Stimulated activated naive CD4-positive, alpha-beta T cell (primary cell): ENCODE measurements at regions not wholly inside any gene's neighbourhood (a gene's known extent, or its start where the extent isn't known, plus 50 kb on each side); places are given as distances from the start of the nearest gene placed in this dataset.

Experiments
- DNase-seq, 6 experiments: peaks; one replicate each; lab custom pipeline; 2025; lab: John Stamatoyannopoulos, UW

DNA sequence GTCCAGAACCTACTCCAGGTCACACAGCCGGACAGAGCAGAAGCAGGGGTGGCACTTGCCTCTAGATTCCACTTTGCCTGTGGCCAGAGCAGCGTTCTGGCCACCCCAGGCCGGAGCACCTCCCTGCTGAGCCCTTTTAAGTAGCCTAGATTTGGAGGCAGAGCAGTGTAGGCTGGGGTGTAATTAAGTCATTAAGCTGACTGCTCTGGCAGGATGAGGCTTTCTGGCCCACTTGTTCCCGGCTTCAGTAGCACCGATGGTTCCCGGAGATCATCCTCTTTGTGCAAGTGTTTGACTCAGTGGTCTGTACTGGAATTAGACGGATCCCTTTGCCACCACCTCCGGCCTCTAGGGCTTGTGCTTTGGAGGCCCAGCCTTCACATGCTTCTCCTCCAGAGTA, 281.9 kb upstream of the ANKRD55 start:
- no peak for DNase-seq

DNA sequence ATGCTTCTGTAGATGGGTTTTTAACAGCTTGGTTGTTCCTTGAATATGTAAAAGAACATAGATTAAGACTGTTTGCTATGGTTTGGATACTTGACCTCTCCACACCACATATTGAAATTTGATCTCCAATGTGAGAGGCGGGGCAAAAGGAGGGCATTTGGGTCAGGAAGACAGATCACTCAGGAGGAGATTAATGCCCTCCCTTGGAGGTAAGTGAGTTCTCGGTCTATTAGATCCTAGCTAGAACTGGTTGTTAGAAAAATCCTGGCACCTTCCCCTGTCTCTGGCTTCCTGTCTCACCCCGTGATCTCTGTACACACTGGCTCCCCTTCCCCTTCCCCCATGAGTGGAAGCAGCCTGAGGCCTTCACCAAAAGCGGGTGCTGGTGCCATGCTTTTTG, 281.1 kb upstream of the ANKRD55 start:
- no peak for DNase-seq

- DNase-seq: no peak
These were observed 280.0 kb upstream of the ANKRD55 start for GRCh38 chr5:56513141-56513540.

- no peak for DNase-seq
These were observed 279.3 kb upstream of the ANKRD55 start for GRCh38 chr5:56512313-56512996.

DNA sequence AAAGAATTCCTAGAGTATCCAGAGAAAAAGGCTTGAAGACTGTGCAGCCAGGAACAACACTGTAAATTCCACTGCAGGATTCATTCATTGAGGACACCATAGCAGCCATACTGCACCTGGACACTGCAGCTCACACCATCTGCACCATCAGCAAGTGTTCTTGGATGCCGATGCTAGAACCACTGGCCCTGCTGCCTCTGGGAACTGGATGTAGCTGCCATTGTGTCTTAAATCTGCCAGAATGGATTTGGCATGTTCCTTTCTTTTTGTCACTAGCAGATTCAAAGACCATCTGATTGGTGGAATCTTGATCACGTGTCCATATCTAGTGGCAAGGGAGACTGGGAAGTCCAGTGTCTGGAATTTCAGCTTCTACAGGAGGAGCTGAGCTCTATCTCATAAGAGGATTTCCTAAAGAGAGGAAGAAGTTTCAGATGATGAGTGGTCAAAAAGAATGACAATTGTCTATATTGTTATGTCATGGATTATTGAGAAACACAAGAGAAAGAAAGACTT, 278.3 kb upstream of the ANKRD55 start:
- no peak for DNase-seq

DNA sequence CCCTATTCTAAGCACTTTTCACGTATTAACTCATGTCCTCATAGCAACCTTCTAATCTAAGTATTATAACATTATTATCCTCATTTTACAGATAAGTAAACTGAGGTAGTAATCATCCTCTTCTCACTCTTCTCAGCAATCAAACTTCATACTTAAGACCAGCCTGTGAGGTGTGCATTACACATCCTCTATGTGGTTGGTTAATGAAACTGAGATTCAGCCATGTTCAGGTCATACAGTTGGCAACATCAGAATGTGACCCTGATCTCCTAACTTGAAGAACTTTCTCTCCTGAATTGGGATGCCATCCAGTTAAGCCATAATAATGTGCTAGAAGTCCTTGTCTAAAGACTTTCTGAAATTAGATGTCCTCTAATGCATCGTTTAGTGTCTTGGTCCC, 275.1 kb upstream of the ANKRD55 start:
- DNase-seq: no peak

GRCh38 chr5:56507351-56507930, 274.3 kb upstream of the ANKRD55 start:
- DNase-seq: no peak

DNA sequence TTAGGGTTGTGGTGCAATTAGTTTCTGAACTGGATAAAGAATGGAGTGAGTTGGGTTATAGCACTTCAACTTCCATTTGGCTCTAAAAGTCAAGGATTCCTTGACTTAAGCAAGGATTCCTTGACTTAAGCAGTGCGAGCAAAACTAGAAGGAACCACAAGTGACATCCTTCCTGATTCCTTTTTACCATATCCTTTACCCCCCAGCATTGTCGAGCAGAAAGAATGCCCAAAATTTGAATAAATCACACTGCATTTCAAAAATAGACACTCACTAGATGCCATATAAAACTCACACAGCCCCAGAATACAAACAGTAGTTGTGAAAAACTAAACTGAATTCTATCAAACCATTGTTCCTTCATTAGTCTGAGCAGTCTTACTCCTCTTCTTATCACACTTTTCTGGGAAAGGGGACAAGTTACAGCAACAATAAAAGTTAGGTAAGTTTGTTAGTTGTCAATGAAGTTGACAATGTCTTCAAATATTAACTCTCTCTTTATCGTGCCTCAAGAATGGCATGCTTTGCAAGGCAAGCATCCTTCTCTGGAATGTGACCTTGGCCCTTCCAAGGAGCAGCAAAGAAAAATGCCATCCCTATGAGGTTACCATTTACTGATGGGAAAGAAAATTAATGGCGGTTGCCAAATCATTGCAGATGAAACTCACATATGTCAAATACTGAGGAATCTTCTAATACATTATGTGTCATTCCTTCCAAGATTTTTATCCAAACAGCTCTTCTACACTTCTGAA, 273.3 kb upstream of the ANKRD55 start:
- DNase-seq: no peak

- DNase-seq: no peak
These were observed 270.8 kb upstream of the ANKRD55 start for GRCh38 chr5:56503929-56504328.

- DNase-seq: no peak
These were observed 268.8 kb upstream of the ANKRD55 start for GRCh38 chr5:56501781-56502557.

- DNase-seq: no peak
These were observed 266.8 kb upstream of the ANKRD55 start for GRCh38 chr5:56499901-56500300.

GRCh38 chr5:56499491-56499890, 266.4 kb upstream of the ANKRD55 start:
- DNase-seq: no peak

DNA sequence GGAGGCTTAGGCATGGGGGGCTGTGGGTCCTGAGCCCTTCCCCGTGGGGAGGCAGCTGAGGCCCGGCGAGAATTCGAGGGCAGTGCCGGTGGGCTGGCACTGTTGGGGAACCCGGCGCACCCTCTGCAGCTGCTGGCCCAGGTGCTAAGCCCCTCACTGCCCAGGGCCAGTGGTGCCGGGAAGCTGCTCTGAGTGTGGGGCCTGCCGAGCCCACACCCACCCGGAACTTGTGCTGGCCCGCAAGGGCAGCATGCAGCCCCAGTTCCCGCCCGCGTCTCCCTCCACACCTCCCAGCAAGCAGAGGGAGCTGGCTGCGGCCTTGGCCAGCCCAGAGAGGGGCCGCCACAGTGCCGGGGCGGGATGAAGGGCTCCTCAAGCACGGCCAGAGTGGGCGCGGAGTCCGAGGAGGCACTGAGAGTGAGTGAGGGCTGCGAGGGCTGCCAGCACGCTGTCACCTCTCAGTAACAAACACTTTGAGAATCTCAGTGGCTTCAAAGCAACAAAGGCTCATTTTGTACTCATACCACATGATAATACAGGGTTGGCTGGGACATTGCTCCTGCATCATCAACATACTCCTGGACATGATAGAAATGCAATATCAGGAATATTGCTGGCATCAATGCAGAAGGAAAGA, 265.7 kb upstream of the ANKRD55 start:
- DNase-seq: no peak

DNA sequence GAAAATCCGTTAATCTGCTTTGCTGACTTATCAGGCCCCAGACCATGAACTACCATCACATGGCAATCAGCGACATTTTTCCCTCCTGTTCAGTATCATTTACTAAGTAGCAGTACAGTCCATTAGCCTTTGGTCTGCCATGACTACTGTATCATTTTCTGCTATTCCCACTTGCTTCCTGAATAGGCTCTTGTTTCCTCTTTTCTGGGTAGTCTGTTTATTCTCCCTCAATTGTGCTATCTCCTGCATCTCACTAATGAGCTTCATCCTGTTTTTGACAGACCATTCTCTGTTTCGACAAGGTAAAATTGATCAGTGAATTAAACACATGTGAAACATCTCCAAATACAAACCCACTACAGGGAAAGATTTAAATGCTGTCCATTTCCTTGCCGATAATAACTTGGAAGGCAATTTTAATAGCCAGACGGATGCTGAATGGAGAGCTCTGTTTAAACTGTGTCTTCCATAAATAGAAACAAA, 263.5 kb upstream of the ANKRD55 start:
- DNase-seq: no peak

DNA sequence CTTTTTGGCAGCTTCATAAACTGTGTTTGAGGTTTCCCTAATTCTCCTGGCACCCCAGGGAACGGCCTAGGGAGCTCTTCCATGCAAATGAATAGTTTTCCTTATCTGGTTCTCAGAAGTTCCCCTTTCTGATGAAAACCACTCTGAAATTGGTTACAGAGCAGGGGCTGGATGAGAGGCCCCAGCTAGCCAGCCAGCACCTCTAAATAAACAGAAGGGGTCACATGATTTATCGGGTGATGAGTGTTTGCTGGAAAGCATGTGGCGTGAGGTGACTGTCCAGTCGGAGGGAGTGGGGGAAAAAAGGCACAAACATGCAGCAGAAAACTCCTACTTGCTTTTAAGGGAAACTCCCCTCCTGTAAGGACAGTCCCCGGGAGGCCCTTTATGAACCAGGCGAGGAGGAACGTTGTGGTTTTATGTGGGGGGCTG, 261.2 kb upstream of the ANKRD55 start:
- no peak for DNase-seq

DNA sequence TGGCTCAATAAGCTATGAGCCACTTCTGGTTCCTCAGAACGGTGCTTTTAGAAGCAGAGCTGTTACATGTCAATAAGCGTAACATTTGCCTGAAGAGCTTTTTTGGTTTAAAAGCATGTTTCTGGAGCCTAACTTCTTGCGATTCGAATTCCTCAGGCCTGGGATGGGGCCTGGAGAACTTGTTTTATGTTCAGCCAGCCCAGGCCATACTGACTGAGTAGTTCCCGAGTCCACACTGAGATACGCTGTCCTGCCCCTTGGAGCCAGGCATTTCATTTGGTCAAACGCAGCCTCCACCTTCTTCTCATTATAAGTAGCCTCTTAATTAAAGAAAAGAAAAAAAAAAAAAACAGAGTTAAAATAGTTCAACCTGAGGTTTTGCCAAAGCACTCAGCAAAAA, 260.6 kb upstream of the ANKRD55 start:
- DNase-seq: no peak

GRCh38 chr5:56493308-56493707, 260.2 kb upstream of the ANKRD55 start:
- no peak for DNase-seq

DNA sequence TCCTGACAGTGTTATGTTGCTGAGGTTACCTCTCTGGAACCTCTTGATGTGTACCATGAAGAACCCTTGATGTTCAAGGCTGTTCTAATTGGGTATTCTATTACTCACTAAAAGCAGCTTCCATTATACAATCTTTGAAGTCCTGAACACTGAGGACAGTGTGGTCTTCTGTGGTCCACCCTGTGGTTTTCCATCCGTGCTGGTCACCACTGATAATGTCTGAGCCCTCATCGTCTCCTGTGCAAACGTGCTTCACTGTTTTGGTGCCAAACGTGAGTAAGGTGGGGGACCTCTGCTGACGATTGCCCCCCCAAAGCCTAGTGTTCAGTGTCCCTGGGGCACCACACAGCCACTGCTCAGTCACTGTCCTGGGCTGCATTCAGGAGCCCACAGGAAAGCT, 259.7 kb upstream of the ANKRD55 start:
- no peak for DNase-seq

DNA sequence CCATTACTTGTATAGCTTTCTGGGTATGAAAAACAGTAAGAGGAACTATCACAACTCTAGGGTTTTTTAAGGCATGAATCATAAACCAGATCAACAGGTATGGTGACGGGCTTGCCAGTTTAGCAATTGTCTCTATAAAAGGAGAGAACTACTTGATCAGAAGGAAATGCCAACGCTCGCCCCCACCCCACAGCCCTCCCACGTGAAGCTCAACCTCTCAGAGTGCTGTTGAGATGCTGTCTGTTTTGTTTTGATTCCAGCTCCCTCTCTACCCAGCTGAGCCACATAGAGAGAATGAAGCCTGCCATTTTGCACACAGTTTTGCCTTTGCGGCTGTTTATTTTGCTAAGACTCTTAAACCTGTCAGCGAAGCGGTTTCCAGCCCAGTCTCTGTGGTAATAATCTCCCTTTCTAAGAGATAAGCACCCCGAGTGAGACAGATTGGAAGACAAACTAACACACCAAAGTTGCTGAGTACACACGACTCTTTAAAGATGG, 257.9 kb upstream of the ANKRD55 start:
- DNase-seq: peak; percentile 12 to 61 (median 16)

DNA sequence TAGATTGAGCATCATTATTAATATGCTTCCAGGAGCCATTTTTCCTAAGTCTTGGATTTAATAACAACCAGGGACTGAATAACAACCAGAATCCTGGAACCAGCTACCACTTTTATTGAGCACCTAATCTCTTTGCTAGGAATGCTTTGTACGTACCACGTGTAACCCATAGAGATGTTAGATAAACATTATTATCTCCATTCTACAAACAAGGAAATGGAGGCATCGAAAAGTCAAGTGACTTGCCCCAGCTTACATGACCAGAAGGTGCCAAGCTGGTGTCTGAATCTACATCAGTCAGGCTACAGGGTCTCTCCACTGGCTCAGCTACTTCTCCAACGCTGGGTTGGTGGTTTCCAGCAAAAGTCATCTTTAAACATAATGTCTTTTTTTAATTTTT, 256.1 kb upstream of the ANKRD55 start:
- DNase-seq: no peak

- no peak for DNase-seq
These were observed 254.5 kb upstream of the ANKRD55 start for GRCh38 chr5:56487528-56488115.
